Ovary (tissue), 7 donors: ENCODE measurements at regions not wholly inside any gene's neighbourhood (a gene's known extent, or its start where the extent isn't known, plus 50 kb on each side); places are given as distances from the start of the nearest gene placed in this dataset.

Source experiments
- DNase-seq, 5 donors: peaks; one replicate each; pipeline ENCODE4 v3.0.0-alpha.2; 2019 to 2020
- H3K27ac ChIP-seq, 2 donors: fragments of 200-600 bp; one replicate each; pipeline versions ENCODE4 v1.5.1 to v1.8.0; 2019 to 2022
- H3K27me3 ChIP-seq: fragments of 200-600 bp; one replicate; pipeline ENCODE4 v1.8.0; 2022
- H3K36me3 ChIP-seq: fragments of 200-600 bp; sonication (generic); one replicate; pipeline ENCODE4 v1.5.1; 2019
- H3K4me1 ChIP-seq: one replicate; pipeline ENCODE4 v1.8.1; 2013; ENCODE audit warnings: mild to moderate bottlenecking, moderate library complexity; ENCODE audit not compliant: insufficient read depth
- H3K4me3 ChIP-seq: fragments of 200-600 bp; sonication (generic); one replicate; pipeline ENCODE4 v1.5.1; 2017
- H3K9me3 ChIP-seq, 2 donors: fragments of 200-600 bp in 1 of 2; sonication (generic) in 1 of 2; one replicate each; pipeline versions ENCODE4 v1.5.1 to v1.8.1; 2013 to 2019; ENCODE audit warnings: mild to moderate bottlenecking in 1 of 2, moderate library complexity in 1 of 2
- EP300 ChIP-seq: sonication (generic); formaldehyde crosslinking; IDR thresholded peaks from one replicate; pipeline ENCODE4 v1.6.1; 2017; ENCODE audit warnings: antibody characterized with exemption
- POLR2A ChIP-seq: fragments of 450-650 bp; IDR thresholded peaks from one replicate; pipeline ENCODE4 v1.6.1; 2017; ENCODE audit warnings: antibody characterized with exemption, mild to moderate bottlenecking, moderate library complexity
- WGBS, 3 donors: extraction: QIAGEN DNeasy Blood & Tissue Kit in 1 of 3; methylation state at CpG; one replicate each; pipeline versions ENCODE4 v1.1.5 to v1.1.7; 2013 to 2017; 5-methylcytosine and 5-hydroxymethylcytosine counted together
- intact Hi-C, 4 donors: fragments of 100-400 bp; cut with DNase I; formaldehyde crosslinking; loops; one replicate each; pipeline versions ENCODE4 v1.11.0 to v1.15.1; 2022 to 2023
- TF ChIP-seq, protein P1 (sequence below), 3 donors: fragments of 450-650 bp in 2 of 3; fragments of 200-600 bp in 1 of 3; IDR thresholded peaks; one replicate each; pipeline versions ENCODE4 v1.5.1 to v1.8.0; 2016 to 2022; ENCODE audit warnings: antibody characterized with exemption in 3 of 3, mild to moderate bottlenecking in 1 of 3
- donor health status: DM: no; HTN: no; CAD: no; lungs with moderate emphysema.
- donor health status: DM: no; HTN: no; CAD: no.
- donor health status: Bipolar disorder and iron deficiency.
- donor health status: DM: no; HTN: no; CAD: no.
- donor health status: DM: yes; HTN: yes; CAD: no.

DNA sequence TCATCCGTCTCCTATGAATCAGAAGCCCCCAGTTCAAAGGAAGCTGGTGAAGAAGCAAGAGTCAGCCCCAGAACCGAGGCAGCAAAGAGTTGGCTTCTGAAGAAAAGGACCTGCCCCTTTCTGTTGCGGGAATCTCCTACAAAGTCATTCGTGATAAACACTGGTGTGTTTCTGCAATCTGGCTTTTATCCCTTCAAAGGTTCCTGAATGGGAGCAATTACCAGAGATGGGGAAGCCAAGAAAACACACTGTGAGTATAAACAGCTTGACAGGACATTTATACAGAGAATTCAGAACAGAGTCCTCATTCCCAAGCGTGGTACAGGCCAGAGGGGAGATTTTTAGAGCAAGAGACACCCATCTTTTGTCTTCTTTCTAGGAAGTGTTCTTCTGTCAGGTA, 226.8 kb upstream of the LNX1 start:
- H3K27me3 ChIP-seq: no peaks in the 10 kb centered on the region
- intact Hi-C loops: no loop called here
- peaks cover 8% of the 10 kb centered on the region for H3K4me1 ChIP-seq
- H3K9me3 ChIP-seq: no peaks in the 10 kb centered on the region
- H3K27ac ChIP-seq: no peak overlapping the region
- no peaks in the 10 kb centered on the region for H3K36me3 ChIP-seq
- H3K4me3 ChIP-seq: no peak overlapping the region
- WGBS, 3 donors: 22 to 27% (median 22%) methylated on average over 5 of the region's 5 CpGs
- TF ChIP-seq POLR2A: no peak
- TF ChIP-seq EP300: no peak
- DNase-seq: no peak

DNA sequence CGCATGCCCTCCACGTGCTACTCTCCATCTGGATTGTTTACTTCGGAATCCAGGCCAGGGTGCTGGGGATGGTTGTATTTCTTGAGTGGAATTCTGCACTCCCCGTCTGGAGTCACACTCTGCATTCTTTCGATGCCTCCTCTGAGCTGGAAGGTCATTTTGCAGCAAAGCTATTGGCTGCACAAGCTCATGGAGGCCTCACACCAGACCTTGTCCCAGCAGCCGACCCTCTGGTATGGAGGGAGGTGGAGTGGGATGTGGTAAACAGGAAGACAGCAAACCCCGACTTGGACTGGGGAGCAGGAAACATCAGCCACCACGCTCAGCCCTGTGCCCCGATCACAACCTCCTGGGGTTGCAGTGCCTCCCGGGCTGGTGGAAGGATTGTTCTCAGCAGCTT, 225.3 kb upstream of the LNX1 start:
- Histone ChIP-seq H3K27me3 (no peaks in the 10 kb centered on the region), H3K9me3 (no peaks in the 10 kb centered on the region), H3K36me3 (no peaks in the 10 kb centered on the region), H3K27ac (no peak overlapping the region), H3K4me1 (peaks cover 8% of the 10 kb centered on the region), H3K4me3 (no peak overlapping the region)
- WGBS, 3 donors: 23 to 37% (median 33%) methylated on average over 10 of the region's 10 CpGs
- no peak for TF ChIP-seq POLR2A
- TF ChIP-seq, protein P1, sequence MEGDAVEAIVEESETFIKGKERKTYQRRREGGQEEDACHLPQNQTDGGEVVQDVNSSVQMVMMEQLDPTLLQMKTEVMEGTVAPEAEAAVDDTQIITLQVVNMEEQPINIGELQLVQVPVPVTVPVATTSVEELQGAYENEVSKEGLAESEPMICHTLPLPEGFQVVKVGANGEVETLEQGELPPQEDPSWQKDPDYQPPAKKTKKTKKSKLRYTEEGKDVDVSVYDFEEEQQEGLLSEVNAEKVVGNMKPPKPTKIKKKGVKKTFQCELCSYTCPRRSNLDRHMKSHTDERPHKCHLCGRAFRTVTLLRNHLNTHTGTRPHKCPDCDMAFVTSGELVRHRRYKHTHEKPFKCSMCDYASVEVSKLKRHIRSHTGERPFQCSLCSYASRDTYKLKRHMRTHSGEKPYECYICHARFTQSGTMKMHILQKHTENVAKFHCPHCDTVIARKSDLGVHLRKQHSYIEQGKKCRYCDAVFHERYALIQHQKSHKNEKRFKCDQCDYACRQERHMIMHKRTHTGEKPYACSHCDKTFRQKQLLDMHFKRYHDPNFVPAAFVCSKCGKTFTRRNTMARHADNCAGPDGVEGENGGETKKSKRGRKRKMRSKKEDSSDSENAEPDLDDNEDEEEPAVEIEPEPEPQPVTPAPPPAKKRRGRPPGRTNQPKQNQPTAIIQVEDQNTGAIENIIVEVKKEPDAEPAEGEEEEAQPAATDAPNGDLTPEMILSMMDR (IDR thresholded peaks at IDR 0.05): no peak
- TF ChIP-seq EP300: no peak
- no peak for DNase-seq
- intact Hi-C loops: no loop called here

DNA sequence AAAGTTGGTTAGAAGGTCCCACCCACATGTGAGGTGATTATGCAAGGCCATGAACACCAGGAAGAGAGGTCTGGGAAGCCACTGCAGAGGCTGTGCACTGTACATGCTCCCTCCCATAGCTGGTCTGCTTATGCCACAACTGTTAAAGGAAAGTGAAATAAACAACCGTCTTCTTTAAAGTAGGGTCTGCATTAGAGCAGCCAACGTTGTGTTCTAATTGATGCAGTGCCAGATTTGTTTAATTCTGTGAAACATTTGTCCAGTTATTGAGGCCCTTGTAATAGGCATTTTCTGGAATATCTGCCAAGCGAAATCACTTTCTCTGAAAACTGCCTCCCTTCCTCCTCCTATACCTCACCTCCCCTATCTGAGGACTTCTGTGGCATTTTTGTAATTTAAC, 224.0 kb upstream of the LNX1 start:
- no peak for DNase-seq
- 74 to 80% (median 77%) methylated on average over 3 of the region's 3 CpGs for WGBS, 3 donors
- intact Hi-C loops: no loop called here

DNA sequence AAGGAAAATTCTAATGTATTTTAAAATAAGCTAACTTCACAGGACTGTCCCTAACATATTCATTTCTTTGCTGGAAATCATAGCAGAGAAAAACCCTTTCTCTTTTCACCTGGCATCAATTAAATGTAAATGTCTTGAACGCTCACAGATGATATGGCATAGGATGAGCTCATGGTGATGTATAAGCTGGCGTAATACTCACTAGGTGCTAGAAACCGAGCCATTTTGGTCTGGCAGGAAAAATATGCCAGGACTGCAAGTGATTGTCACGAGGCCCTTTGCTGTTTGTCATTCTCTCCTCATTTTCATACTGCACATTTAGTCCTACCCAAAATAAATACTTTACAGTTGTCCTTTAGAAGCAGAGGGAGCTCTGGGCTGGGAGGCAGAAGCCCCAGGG, 222.7 kb upstream of the LNX1 start:
- intact Hi-C loops: no loop called here
- Histone ChIP-seq H3K4me1 (peaks cover 8% of the 10 kb centered on the region), H3K27me3 (no peaks in the 10 kb centered on the region), H3K27ac (no peak overlapping the region), H3K36me3 (no peaks in the 10 kb centered on the region), H3K9me3 (no peaks in the 10 kb centered on the region), H3K4me3 (no peak overlapping the region)
- TF ChIP-seq, protein P1 (IDR thresholded peaks at IDR 0.05): no peak
- TF ChIP-seq EP300: no peak
- WGBS, 3 donors: 93 to 98% (median 94%) methylated on average over 4 of the region's 4 CpGs
- no peak for DNase-seq

More for the DNA sequence above, 224.0 kb upstream of the LNX1 start:
- Histone ChIP-seq H3K27me3 (no peaks in the 10 kb centered on the region), H3K9me3 (no peaks in the 10 kb centered on the region), H3K27ac (no peak overlapping the region), H3K4me1 (peaks cover 8% of the 10 kb centered on the region), H3K36me3 (no peaks in the 10 kb centered on the region), H3K4me3 (no peak overlapping the region)
- no peak for TF ChIP-seq EP300
- TF ChIP-seq, protein P1 (IDR thresholded peaks at IDR 0.05): no peak
- TF ChIP-seq POLR2A: no peak

DNA sequence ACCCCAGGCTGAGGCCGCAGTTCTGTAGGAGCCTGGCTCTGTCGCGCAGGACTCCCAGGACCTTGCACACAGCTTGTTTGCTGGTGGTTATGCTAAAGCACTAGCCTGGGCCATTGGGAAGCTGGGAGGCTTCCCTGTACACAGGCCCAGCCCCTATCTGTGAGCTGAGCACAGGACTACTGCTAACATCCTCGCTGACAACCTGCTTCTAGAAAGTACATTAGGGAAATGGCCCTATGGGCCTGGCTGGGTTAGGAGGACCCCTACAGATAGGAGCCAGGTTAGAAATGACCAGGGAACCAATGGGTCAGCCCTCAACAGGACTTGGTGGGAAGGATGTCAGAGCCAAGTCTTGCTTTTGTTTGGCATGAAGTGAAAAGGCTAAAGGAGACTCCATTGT, 219.4 kb upstream of the LNX1 start:
- no peak for TF ChIP-seq POLR2A
- no peak for TF ChIP-seq EP300
- TF ChIP-seq, protein P1 (IDR thresholded peaks at IDR 0.05): no peak
- H3K36me3 ChIP-seq: no peaks in the 10 kb centered on the region
- DNase-seq: no peak
- no peak overlapping the region for H3K4me3 ChIP-seq
- H3K4me1 ChIP-seq: no peaks in the 10 kb centered on the region
- no peak overlapping the region for H3K27ac ChIP-seq
- intact Hi-C loops: no loop called here
- no peaks in the 10 kb centered on the region for H3K27me3 ChIP-seq
- no peaks in the 10 kb centered on the region for H3K9me3 ChIP-seq
- 96 to 100% (median 97%) methylated on average over 4 of the region's 4 CpGs for WGBS, 3 donors
